ENCODE measurements at regions not wholly inside any gene's neighbourhood (a gene's known extent, or its start where the extent isn't known, plus 50 kb on each side); places are given as distances from the start of the nearest gene placed in this dataset.

DNA sequence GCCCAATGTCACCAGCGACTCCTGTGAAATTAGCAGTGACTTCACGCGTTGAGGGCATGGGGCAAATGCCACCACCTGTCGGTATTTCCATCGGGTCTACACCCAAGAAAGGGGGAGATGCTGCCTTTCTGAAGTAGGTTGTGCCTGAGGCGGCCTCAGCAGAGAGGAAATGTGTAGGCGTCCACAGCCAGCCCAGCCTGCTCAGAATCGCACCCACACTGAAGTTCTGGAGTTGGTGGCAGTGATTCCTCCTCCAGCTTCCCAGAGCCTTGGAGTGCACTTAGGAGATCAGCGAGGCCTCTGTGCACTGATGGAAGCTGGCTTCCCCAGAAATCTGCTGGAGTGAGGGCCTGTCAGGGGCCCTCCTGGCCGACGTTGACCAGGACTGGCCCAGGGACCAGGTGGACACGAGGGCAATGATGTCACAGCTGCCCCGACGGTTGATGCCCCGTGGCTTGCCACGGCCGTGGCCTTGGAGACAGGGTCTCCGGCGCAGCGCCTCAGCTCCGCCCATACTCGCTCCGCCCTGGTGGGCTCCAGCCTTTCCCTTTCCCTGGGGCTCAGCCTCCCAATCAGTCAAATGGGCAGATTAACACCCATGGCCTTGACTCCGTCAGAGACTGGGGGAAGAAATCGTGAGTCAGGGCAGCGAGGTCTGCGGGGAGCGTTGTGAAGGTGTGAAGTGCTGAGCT is 484.8 kb downstream of the PREX1 start:
- Mint-ChIP-seq H3K9me3 (no peaks in the 10 kb centered on the region), H3K4me3 (no peak overlapping the region), H3K27ac (no peak overlapping the region), H3K36me3 (no peaks in the 10 kb centered on the region), H3K27me3 (ENCODE audit: low read depth) (no peaks in the 10 kb centered on the region), H3K4me1 (no peaks in the 10 kb centered on the region)
- no peak for TF ChIP-seq SP1 (CRISPR knock-in tag; conservative IDR thresholded peaks at IDR 0.05)
- TF ChIP-seq, protein P1, sequence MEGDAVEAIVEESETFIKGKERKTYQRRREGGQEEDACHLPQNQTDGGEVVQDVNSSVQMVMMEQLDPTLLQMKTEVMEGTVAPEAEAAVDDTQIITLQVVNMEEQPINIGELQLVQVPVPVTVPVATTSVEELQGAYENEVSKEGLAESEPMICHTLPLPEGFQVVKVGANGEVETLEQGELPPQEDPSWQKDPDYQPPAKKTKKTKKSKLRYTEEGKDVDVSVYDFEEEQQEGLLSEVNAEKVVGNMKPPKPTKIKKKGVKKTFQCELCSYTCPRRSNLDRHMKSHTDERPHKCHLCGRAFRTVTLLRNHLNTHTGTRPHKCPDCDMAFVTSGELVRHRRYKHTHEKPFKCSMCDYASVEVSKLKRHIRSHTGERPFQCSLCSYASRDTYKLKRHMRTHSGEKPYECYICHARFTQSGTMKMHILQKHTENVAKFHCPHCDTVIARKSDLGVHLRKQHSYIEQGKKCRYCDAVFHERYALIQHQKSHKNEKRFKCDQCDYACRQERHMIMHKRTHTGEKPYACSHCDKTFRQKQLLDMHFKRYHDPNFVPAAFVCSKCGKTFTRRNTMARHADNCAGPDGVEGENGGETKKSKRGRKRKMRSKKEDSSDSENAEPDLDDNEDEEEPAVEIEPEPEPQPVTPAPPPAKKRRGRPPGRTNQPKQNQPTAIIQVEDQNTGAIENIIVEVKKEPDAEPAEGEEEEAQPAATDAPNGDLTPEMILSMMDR (IDR thresholded peaks at IDR 0.05): no peak
- TF ChIP-seq, protein P2, sequence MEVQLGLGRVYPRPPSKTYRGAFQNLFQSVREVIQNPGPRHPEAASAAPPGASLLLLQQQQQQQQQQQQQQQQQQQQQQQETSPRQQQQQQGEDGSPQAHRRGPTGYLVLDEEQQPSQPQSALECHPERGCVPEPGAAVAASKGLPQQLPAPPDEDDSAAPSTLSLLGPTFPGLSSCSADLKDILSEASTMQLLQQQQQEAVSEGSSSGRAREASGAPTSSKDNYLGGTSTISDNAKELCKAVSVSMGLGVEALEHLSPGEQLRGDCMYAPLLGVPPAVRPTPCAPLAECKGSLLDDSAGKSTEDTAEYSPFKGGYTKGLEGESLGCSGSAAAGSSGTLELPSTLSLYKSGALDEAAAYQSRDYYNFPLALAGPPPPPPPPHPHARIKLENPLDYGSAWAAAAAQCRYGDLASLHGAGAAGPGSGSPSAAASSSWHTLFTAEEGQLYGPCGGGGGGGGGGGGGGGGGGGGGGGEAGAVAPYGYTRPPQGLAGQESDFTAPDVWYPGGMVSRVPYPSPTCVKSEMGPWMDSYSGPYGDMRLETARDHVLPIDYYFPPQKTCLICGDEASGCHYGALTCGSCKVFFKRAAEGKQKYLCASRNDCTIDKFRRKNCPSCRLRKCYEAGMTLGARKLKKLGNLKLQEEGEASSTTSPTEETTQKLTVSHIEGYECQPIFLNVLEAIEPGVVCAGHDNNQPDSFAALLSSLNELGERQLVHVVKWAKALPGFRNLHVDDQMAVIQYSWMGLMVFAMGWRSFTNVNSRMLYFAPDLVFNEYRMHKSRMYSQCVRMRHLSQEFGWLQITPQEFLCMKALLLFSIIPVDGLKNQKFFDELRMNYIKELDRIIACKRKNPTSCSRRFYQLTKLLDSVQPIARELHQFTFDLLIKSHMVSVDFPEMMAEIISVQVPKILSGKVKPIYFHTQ (CRISPR knock-in tag; IDR thresholded peaks at IDR 0.05): no peak
- TF ChIP-seq, protein P3, sequence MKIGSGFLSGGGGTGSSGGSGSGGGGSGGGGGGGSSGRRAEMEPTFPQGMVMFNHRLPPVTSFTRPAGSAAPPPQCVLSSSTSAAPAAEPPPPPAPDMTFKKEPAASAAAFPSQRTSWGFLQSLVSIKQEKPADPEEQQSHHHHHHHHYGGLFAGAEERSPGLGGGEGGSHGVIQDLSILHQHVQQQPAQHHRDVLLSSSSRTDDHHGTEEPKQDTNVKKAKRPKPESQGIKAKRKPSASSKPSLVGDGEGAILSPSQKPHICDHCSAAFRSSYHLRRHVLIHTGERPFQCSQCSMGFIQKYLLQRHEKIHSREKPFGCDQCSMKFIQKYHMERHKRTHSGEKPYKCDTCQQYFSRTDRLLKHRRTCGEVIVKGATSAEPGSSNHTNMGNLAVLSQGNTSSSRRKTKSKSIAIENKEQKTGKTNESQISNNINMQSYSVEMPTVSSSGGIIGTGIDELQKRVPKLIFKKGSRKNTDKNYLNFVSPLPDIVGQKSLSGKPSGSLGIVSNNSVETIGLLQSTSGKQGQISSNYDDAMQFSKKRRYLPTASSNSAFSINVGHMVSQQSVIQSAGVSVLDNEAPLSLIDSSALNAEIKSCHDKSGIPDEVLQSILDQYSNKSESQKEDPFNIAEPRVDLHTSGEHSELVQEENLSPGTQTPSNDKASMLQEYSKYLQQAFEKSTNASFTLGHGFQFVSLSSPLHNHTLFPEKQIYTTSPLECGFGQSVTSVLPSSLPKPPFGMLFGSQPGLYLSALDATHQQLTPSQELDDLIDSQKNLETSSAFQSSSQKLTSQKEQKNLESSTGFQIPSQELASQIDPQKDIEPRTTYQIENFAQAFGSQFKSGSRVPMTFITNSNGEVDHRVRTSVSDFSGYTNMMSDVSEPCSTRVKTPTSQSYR (CRISPR knock-in tag; IDR thresholded peaks at IDR 0.05): no peak
- no peak for TF ChIP-seq CREB1 (CRISPR knock-in tag; IDR thresholded peaks at IDR 0.05)
- TF ChIP-seq, protein P4, sequence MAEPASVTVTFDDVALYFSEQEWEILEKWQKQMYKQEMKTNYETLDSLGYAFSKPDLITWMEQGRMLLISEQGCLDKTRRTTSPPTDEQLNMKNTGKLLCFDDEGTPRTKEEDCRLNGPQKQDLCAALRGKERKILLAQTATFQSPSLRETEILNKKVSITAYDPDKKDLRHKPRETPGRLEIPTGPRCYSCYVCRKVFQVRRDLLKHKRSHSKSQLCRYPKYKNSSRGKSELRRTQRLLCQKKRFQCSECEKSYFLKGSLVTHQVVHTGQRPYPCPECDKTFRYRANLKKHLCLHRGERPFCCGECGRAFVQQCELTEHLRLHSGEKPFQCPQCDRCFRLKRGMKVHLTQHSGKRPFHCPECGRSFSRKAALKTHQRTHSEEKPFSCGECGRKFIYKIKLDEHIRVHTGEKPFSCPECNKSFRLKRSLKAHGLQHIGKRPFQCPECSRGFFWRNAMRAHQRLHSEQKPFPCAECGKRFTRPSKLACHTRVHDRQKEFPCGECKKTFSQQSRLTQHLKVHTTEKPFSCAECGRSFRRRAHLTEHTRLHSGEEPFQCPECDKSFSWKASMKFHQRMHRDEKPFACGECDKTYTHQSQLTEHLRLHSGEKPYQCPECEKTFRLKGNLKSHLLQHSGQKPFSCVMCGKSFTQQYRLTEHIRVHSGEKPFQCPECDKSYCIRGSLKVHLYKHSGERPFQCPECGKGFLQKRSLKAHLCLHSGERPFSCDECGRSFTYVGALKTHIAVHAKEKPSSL (CRISPR knock-in tag; conservative IDR thresholded peaks at IDR 0.05): no peak
- TF ChIP-seq, protein P5, sequence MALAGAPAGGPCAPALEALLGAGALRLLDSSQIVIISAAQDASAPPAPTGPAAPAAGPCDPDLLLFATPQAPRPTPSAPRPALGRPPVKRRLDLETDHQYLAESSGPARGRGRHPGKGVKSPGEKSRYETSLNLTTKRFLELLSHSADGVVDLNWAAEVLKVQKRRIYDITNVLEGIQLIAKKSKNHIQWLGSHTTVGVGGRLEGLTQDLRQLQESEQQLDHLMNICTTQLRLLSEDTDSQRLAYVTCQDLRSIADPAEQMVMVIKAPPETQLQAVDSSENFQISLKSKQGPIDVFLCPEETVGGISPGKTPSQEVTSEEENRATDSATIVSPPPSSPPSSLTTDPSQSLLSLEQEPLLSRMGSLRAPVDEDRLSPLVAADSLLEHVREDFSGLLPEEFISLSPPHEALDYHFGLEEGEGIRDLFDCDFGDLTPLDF (CRISPR knock-in tag; IDR thresholded peaks at IDR 0.05): no peak
- TF ChIP-seq FOXJ3 (CRISPR knock-in tag; IDR thresholded peaks at IDR 0.05; ENCODE audit: borderline replicate concordance): no peak
- POLR2A ChIA-PET: no interaction called here
- CTCF ChIA-PET: no interaction called here
- ATAC-seq (no peak), DNase-seq (ENCODE audit: low spot score) (no peak)

DNA sequence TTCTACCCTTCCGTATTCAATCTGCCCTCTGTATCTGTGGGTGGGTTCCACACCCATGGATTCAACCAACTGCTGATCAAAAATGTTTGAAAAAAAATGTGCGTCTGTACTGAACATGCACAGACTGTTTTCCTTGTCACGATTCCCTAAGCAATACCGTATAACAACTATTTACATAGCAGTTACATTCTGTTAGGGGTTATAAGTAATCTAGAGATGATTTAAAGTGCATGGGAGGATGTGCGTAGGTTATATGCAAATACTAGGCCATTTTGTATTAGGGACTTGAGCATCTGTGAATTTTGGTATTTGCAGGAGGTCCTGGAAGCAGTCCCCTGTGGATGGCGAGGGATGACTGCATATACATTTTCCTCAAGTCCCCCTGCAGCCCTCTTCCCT is 486.9 kb downstream of the PREX1 start:
- no peak for ATAC-seq
- no peak for TF ChIP-seq CREB1 (CRISPR knock-in tag; IDR thresholded peaks at IDR 0.05)
- no peak for TF ChIP-seq CREM (CRISPR knock-in tag; IDR thresholded peaks at IDR 0.05)
- TF ChIP-seq NR2C2 (CRISPR knock-in tag; IDR thresholded peaks at IDR 0.05): no peak
- no peak for TF ChIP-seq IRF2 (CRISPR knock-in tag; IDR thresholded peaks at IDR 0.05; ENCODE audit: borderline replicate concordance, low read depth)
- no peak for TF ChIP-seq ZNF121 (CRISPR knock-in tag; IDR thresholded peaks at IDR 0.05)
- no peak for TF ChIP-seq FOXJ3 (CRISPR knock-in tag; IDR thresholded peaks at IDR 0.05; ENCODE audit: borderline replicate concordance)
- TF ChIP-seq ZNF423 (CRISPR knock-in tag; IDR thresholded peaks at IDR 0.05): no peak
- no peak for TF ChIP-seq MXD4 (CRISPR knock-in tag; IDR thresholded peaks at IDR 0.05; ENCODE audit: borderline replicate concordance)
- TF ChIP-seq, protein P6, sequence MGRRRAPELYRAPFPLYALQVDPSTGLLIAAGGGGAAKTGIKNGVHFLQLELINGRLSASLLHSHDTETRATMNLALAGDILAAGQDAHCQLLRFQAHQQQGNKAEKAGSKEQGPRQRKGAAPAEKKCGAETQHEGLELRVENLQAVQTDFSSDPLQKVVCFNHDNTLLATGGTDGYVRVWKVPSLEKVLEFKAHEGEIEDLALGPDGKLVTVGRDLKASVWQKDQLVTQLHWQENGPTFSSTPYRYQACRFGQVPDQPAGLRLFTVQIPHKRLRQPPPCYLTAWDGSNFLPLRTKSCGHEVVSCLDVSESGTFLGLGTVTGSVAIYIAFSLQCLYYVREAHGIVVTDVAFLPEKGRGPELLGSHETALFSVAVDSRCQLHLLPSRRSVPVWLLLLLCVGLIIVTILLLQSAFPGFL (CRISPR knock-in tag; IDR thresholded peaks at IDR 0.05; ENCODE audit: borderline replicate concordance): no peak
- no peak for TF ChIP-seq CBFB (CRISPR knock-in tag; IDR thresholded peaks at IDR 0.05; ENCODE audit: low read depth)
- TF ChIP-seq, protein P7, sequence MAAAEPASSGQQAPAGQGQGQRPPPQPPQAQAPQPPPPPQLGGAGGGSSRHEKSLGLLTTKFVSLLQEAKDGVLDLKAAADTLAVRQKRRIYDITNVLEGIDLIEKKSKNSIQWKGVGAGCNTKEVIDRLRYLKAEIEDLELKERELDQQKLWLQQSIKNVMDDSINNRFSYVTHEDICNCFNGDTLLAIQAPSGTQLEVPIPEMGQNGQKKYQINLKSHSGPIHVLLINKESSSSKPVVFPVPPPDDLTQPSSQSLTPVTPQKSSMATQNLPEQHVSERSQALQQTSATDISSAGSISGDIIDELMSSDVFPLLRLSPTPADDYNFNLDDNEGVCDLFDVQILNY (CRISPR knock-in tag; IDR thresholded peaks at IDR 0.05): no peak
- TF ChIP-seq, protein P8, sequence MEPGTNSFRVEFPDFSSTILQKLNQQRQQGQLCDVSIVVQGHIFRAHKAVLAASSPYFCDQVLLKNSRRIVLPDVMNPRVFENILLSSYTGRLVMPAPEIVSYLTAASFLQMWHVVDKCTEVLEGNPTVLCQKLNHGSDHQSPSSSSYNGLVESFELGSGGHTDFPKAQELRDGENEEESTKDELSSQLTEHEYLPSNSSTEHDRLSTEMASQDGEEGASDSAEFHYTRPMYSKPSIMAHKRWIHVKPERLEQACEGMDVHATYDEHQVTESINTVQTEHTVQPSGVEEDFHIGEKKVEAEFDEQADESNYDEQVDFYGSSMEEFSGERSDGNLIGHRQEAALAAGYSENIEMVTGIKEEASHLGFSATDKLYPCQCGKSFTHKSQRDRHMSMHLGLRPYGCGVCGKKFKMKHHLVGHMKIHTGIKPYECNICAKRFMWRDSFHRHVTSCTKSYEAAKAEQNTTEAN (CRISPR knock-in tag; IDR thresholded peaks at IDR 0.05): no peak
- TF ChIP-seq ZNF263 (CRISPR knock-in tag; IDR thresholded peaks at IDR 0.05; ENCODE audit: low read depth): no peak
- ChIA-PET POLR2A (no interaction called here), CTCF (no interaction called here)
- Mint-ChIP-seq H3K4me1 (peaks cover 11% of the 10 kb centered on the region), H3K27ac (no peak overlapping the region; the same call in 1 of the 2 replicates), H3K36me3 (no peaks in the 10 kb centered on the region), H3K27me3 (ENCODE audit: low read depth) (no peaks in the 10 kb centered on the region), H3K4me3 (no peak overlapping the region), H3K9me3 (0 out of 2 replicates have a peak, but pooled peaks cover 5% of the 10 kb centered on the region)
- DNase-seq (ENCODE audit: low spot score): no peak
